Activated T-helper 1 cell treated with anti-CD3 and anti-CD28 coated beads, Interleukin-12 subunit alpha, Interleukin-12 subunit beta, Interleukin-2, Interleukin-4 antibody, amounts not matched to agents 30 ng/mL and 10 ng/mL and 1 ng/mL, durations not matched to agents 14 hours and 24 hours and 36 hours (primary cell): ENCODE measurements at regions not wholly inside any gene's neighbourhood (a gene's known extent, or its start where the extent isn't known, plus 50 kb on each side); places are given as distances from the start of the nearest gene placed in this dataset.
"Not testable (repeated sequence)": the region's sequence is repeated elsewhere in the genome, so short reads cannot be mapped to it uniquely, and the experiment has no call there.

Source experiments
- DNase-seq: peaks from one replicate; pipeline ENCODE4 v3.0.0; 2021; ENCODE audit warnings: low spot score
- H3K27ac Mint-ChIP-seq: one replicate; pipeline ENCODE4 v1.8.0; 2021; ENCODE audit warnings: mild to moderate bottlenecking, mixed read lengths
- H3K27me3 Mint-ChIP-seq: one replicate; pipeline ENCODE4 v1.8.0; 2022; ENCODE audit warnings: mild to moderate bottlenecking, moderate library complexity, mixed read lengths; ENCODE audit not compliant: insufficient read depth
- H3K36me3 Mint-ChIP-seq: one replicate; pipeline ENCODE4 v1.8.0; 2021; ENCODE audit warnings: low read depth, mixed read lengths
- H3K4me1 Mint-ChIP-seq: one replicate; pipeline ENCODE4 v1.8.0; 2021; ENCODE audit warnings: low read depth, mixed read lengths
- H3K4me3 Mint-ChIP-seq: one replicate; pipeline ENCODE4 v1.8.0; 2021; ENCODE audit warnings: mild to moderate bottlenecking, moderate library complexity, mixed read lengths
- H3K9me3 Mint-ChIP-seq: one replicate; pipeline ENCODE4 v1.8.0; 2021; ENCODE audit warnings: mixed read lengths
- intact Hi-C: fragments of 100-400 bp; cut with micrococcal nuclease; formaldehyde crosslinking; loops from one replicate; pipeline ENCODE4 v1.15.1; 2024

- Mint-ChIP-seq H3K4me3 (no peak overlapping the region), H3K36me3 (no peaks in the 10 kb centered on the region), H3K27ac (no peak overlapping the region), H3K9me3 (peaks cover 7% of the 10 kb centered on the region), H3K27me3 (no peaks in the 10 kb centered on the region), H3K4me1 (no peaks in the 10 kb centered on the region)
- intact Hi-C loops = no loop called here
- no peak for DNase-seq
Measured at GRCh38 chr4:141541851-141542250, 94.5 kb upstream of the IL15 start.

GRCh38 chr4:141543176-141543575 is 93.2 kb upstream of the IL15 start:
- intact Hi-C loops = no loop called here
- Mint-ChIP-seq H3K27ac (no peak overlapping the region), H3K36me3 (no peaks in the 10 kb centered on the region), H3K27me3 (no peaks in the 10 kb centered on the region), H3K4me3 (no peak overlapping the region), H3K9me3 (peaks cover 4% of the 10 kb centered on the region), H3K4me1 (no peaks in the 10 kb centered on the region)
- DNase-seq = no peak

- Mint-ChIP-seq H3K36me3 (no peaks in the 10 kb centered on the region), H3K27me3 (no peaks in the 10 kb centered on the region), H3K4me3 (no peak overlapping the region), H3K27ac (no peak overlapping the region), H3K4me1 (no peaks in the 10 kb centered on the region), H3K9me3 (no peaks in the 10 kb centered on the region)
- no peak for DNase-seq
- intact Hi-C loops = no loop called here
Measured at GRCh38 chr4:141543706-141544105, 92.7 kb upstream of the IL15 start.

- H3K4me1 Mint-ChIP-seq = no peaks in the 10 kb centered on the region
- intact Hi-C loops = no loop called here
- no peak overlapping the region for H3K27ac Mint-ChIP-seq
- no peak overlapping the region for H3K4me3 Mint-ChIP-seq
- H3K27me3 Mint-ChIP-seq = no peaks in the 10 kb centered on the region
- DNase-seq = no peak
- peaks cover 5% of the 10 kb centered on the region for H3K9me3 Mint-ChIP-seq
- H3K36me3 Mint-ChIP-seq = no peaks in the 10 kb centered on the region
Measured at GRCh38 chr4:141548791-141549190, 87.6 kb upstream of the IL15 start.

- DNase-seq = no peak
- intact Hi-C loops = no loop called here
- no peak overlapping the region for H3K27ac Mint-ChIP-seq
- H3K9me3 Mint-ChIP-seq = no peaks in the 10 kb centered on the region
- no peaks in the 10 kb centered on the region for H3K36me3 Mint-ChIP-seq
- H3K4me3 Mint-ChIP-seq = no peak overlapping the region
- no peaks in the 10 kb centered on the region for H3K4me1 Mint-ChIP-seq
- no peaks in the 10 kb centered on the region for H3K27me3 Mint-ChIP-seq
Measured at GRCh38 chr4:141560056-141560455, 76.3 kb upstream of the IL15 start.

- Mint-ChIP-seq H3K4me3 (no peak overlapping the region), H3K27me3 (no peaks in the 10 kb centered on the region), H3K27ac (no peak overlapping the region), H3K36me3 (no peaks in the 10 kb centered on the region), H3K4me1 (no peaks in the 10 kb centered on the region), H3K9me3 (no peaks in the 10 kb centered on the region)
- no peak for DNase-seq
- intact Hi-C loops = no loop called here
Measured at GRCh38 chr4:141562649-141563048, 73.7 kb upstream of the IL15 start.

GRCh38 chr4:141563723-141564122 is 72.7 kb upstream of the IL15 start:
- H3K27ac Mint-ChIP-seq = no peak overlapping the region
- no peak overlapping the region for H3K4me3 Mint-ChIP-seq
- intact Hi-C loops = no loop called here
- H3K27me3 Mint-ChIP-seq = no peaks in the 10 kb centered on the region
- H3K9me3 Mint-ChIP-seq = no peaks in the 10 kb centered on the region
- no peaks in the 10 kb centered on the region for H3K4me1 Mint-ChIP-seq
- no peaks in the 10 kb centered on the region for H3K36me3 Mint-ChIP-seq
- DNase-seq = no peak

- H3K27ac Mint-ChIP-seq, DNase-seq, H3K27me3 Mint-ChIP-seq, intact Hi-C loops, H3K36me3 Mint-ChIP-seq, H3K4me1 Mint-ChIP-seq, H3K9me3 Mint-ChIP-seq, H3K4me3 Mint-ChIP-seq: not testable (repeated sequence)
Measured at GRCh38 chr4:141564961-141565360, 71.4 kb upstream of the IL15 start.

- Mint-ChIP-seq H3K27me3 (no peaks in the 10 kb centered on the region), H3K4me1 (no peaks in the 10 kb centered on the region), H3K9me3 (no peaks in the 10 kb centered on the region), H3K4me3 (no peak overlapping the region), H3K27ac (no peak overlapping the region), H3K36me3 (no peaks in the 10 kb centered on the region)
- no peak for DNase-seq
- intact Hi-C loops = no loop called here
Measured at GRCh38 chr4:141565379-141566089, 70.8 kb upstream of the IL15 start.

GRCh38 chr4:141567326-141567915 is 69.0 kb upstream of the IL15 start:
- DNase-seq = no peak
- intact Hi-C loops = no loop called here
- no peaks in the 10 kb centered on the region for H3K9me3 Mint-ChIP-seq

GRCh38 chr4:141569141-141569540 is 67.2 kb upstream of the IL15 start:
- DNase-seq = no peak
- no peak overlapping the region for H3K4me3 Mint-ChIP-seq
- intact Hi-C loops = no loop called here

More at GRCh38 chr4:141567326-141567915, 69.0 kb upstream of the IL15 start:
- H3K36me3 Mint-ChIP-seq = no peaks in the 10 kb centered on the region
- no peak overlapping the region for H3K27ac Mint-ChIP-seq
- no peaks in the 10 kb centered on the region for H3K4me1 Mint-ChIP-seq
- no peak overlapping the region for H3K4me3 Mint-ChIP-seq
- H3K27me3 Mint-ChIP-seq = no peaks in the 10 kb centered on the region

GRCh38 chr4:141570290-141570689 is 66.1 kb upstream of the IL15 start:
- H3K4me3 Mint-ChIP-seq = no peak overlapping the region
- intact Hi-C loops = no loop called here
- H3K4me1 Mint-ChIP-seq = no peaks in the 10 kb centered on the region
- DNase-seq = no peak
- H3K36me3 Mint-ChIP-seq = no peaks in the 10 kb centered on the region
- H3K27ac Mint-ChIP-seq = no peak overlapping the region
- peaks cover 1% of the 10 kb centered on the region for H3K27me3 Mint-ChIP-seq
- no peaks in the 10 kb centered on the region for H3K9me3 Mint-ChIP-seq

More at GRCh38 chr4:141569141-141569540, 67.2 kb upstream of the IL15 start:
- no peaks in the 10 kb centered on the region for H3K4me1 Mint-ChIP-seq
- H3K9me3 Mint-ChIP-seq = no peaks in the 10 kb centered on the region
- H3K27ac Mint-ChIP-seq = no peak overlapping the region
- H3K36me3 Mint-ChIP-seq = no peaks in the 10 kb centered on the region
- H3K27me3 Mint-ChIP-seq = peaks cover 1% of the 10 kb centered on the region

GRCh38 chr4:141571362-141571761 is 65.0 kb upstream of the IL15 start:
- H3K9me3 Mint-ChIP-seq = no peaks in the 10 kb centered on the region

GRCh38 chr4:141571793-141572192 is 64.6 kb upstream of the IL15 start:
- Mint-ChIP-seq H3K4me3 (no peak overlapping the region), H3K9me3 (no peaks in the 10 kb centered on the region), H3K27me3 (peaks cover 1% of the 10 kb centered on the region), H3K4me1 (no peaks in the 10 kb centered on the region), H3K27ac (no peak overlapping the region), H3K36me3 (no peaks in the 10 kb centered on the region)
- intact Hi-C loops = no loop called here
- no peak for DNase-seq

More at GRCh38 chr4:141571362-141571761, 65.0 kb upstream of the IL15 start:
- no peak for DNase-seq
- Mint-ChIP-seq H3K27ac (no peak overlapping the region), H3K27me3 (peaks cover 1% of the 10 kb centered on the region), H3K4me3 (no peak overlapping the region), H3K36me3 (no peaks in the 10 kb centered on the region), H3K4me1 (no peaks in the 10 kb centered on the region)
- intact Hi-C loops = no loop called here
